ENCODE measurements at regions not wholly inside any gene's neighbourhood (a gene's known extent, or its start where the extent isn't known, plus 50 kb on each side); places are given as distances from the start of the nearest gene placed in this dataset.

- TF ChIP-seq GATA2 (IDR thresholded peaks at IDR 0.05; ENCODE audit: low read depth, low read length) = no peak
- TF ChIP-seq GATA3 (IDR thresholded peaks at IDR 0.05; ENCODE audit: low read depth, low read length) = no peak
Measured at GRCh38 chr4:25506032-25506571, 129.0 kb downstream of the ANAPC4 start.

- TF ChIP-seq GATA2 (IDR thresholded peaks at IDR 0.05; ENCODE audit: low read depth, low read length) (no peak), GATA3 (IDR thresholded peaks at IDR 0.05; ENCODE audit: low read depth, low read length) (no peak)
Measured at GRCh38 chr4:25509646-25510045, 132.6 kb downstream of the ANAPC4 start.

- no peak for TF ChIP-seq GATA2 (IDR thresholded peaks at IDR 0.05; ENCODE audit: low read depth, low read length)
- TF ChIP-seq GATA3 (IDR thresholded peaks at IDR 0.05; ENCODE audit: low read depth, low read length) = no peak
Measured at GRCh38 chr4:25513814-25514213, 136.8 kb downstream of the ANAPC4 start.

GRCh38 chr4:25523405-25523804, 132.2 kb upstream of the SLC34A2 start:
- no peak for TF ChIP-seq GATA2 (IDR thresholded peaks at IDR 0.05; ENCODE audit: low read depth, low read length)
- no peak for TF ChIP-seq GATA3 (IDR thresholded peaks at IDR 0.05; ENCODE audit: low read depth, low read length)

DNA sequence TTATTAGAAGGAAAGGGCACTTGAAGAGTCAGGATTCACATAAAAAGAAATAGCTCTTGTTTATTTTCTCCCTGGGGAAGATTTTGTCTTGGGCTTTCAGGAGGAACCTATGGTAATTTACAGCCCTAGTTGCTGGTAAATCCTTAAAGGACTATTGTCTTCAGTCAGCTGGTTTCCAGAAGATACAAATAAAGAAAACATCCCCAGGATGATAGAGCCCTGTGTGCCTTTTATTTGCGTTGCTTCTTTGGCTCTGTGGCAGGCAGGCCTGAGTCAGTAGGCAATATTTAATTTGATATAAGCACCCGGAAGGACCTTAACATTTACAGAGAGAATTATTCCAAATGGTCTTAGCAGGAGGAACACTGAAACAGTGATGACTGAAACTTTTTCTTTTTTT, 131.0 kb upstream of the SLC34A2 start:
- TF ChIP-seq GATA2 (IDR thresholded peaks at IDR 0.05; ENCODE audit: low read depth, low read length) (no peak), GATA3 (IDR thresholded peaks at IDR 0.05; ENCODE audit: low read depth, low read length) (no peak)

GRCh38 chr4:25525896-25526295, 129.8 kb upstream of the SLC34A2 start:
- TF ChIP-seq GATA3 (IDR thresholded peaks at IDR 0.05; ENCODE audit: low read depth, low read length) = no peak
- TF ChIP-seq GATA2 (IDR thresholded peaks at IDR 0.05; ENCODE audit: low read depth, low read length) = no peak

GRCh38 chr4:25527034-25527433, 128.6 kb upstream of the SLC34A2 start:
- no peak for TF ChIP-seq GATA2 (IDR thresholded peaks at IDR 0.05; ENCODE audit: low read depth, low read length)
- no peak for TF ChIP-seq GATA3 (IDR thresholded peaks at IDR 0.05; ENCODE audit: low read depth, low read length)

DNA sequence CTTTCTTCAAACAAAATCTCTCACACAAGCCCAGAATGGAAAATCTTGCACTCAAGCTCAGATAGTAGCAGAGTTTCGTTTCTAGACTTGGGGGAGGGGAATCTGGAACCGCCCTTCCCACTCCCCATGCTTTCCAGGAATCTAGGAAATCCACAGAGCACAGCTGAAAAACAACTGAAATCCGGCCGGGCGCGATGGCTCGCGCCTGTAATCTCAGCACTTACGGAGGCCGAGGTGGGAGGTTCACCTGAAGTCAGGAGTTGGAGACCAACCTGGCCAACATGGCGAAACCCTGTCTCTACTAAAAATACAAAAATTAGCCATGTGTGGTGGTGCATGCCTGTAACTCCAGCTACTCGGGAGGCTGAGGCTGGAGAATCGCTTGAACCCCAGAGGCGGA, 127.3 kb upstream of the SLC34A2 start:
- TF ChIP-seq GATA2 (IDR thresholded peaks at IDR 0.05; ENCODE audit: low read depth, low read length) (no peak), GATA3 (IDR thresholded peaks at IDR 0.05; ENCODE audit: low read depth, low read length) (no peak)

GRCh38 chr4:25531272-25531671, 124.4 kb upstream of the SLC34A2 start:
- TF ChIP-seq GATA2 (IDR thresholded peaks at IDR 0.05; ENCODE audit: low read depth, low read length) (no peak), GATA3 (IDR thresholded peaks at IDR 0.05; ENCODE audit: low read depth, low read length) (no peak)

GRCh38 chr4:25532591-25532990, 123.1 kb upstream of the SLC34A2 start:
- TF ChIP-seq GATA2 (IDR thresholded peaks at IDR 0.05; ENCODE audit: low read depth, low read length) = no peak
- TF ChIP-seq GATA3 (IDR thresholded peaks at IDR 0.05; ENCODE audit: low read depth, low read length) = no peak

DNA sequence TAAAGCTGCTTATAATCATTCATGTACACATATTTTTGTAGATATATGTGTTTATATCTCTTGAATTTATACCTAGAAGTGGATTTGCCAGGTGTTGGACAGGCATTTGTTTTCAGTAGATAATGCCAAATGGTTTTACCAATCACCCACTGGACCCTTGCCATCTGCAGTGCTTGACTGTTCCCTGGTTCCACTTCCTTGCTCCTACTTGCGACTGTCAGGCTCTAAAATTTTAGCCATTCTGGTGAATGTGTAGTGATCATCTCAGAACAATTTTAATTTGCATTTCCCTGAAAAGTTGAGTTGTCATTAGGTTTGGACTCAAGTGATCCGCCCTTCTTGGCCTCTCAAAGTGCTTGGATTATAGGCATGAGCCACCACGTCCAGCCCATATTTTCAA, 122.4 kb upstream of the SLC34A2 start:
- no peak for TF ChIP-seq GATA2 (IDR thresholded peaks at IDR 0.05; ENCODE audit: low read depth, low read length)
- TF ChIP-seq GATA3 (IDR thresholded peaks at IDR 0.05; ENCODE audit: low read depth, low read length) = no peak

- TF ChIP-seq GATA3 (IDR thresholded peaks at IDR 0.05; ENCODE audit: low read depth, low read length) (no peak), GATA2 (IDR thresholded peaks at IDR 0.05; ENCODE audit: low read depth, low read length) (no peak)
Measured at GRCh38 chr4:25535278-25535677, 120.4 kb upstream of the SLC34A2 start.

- no peak for TF ChIP-seq GATA3 (IDR thresholded peaks at IDR 0.05; ENCODE audit: low read depth, low read length)
- TF ChIP-seq GATA2 (IDR thresholded peaks at IDR 0.05; ENCODE audit: low read depth, low read length) = no peak
Measured at GRCh38 chr4:25535701-25536473, 119.8 kb upstream of the SLC34A2 start.

GRCh38 chr4:25536564-25537320, 118.9 kb upstream of the SLC34A2 start:
- TF ChIP-seq GATA3 (IDR thresholded peaks at IDR 0.05; ENCODE audit: low read depth, low read length) (no peak), GATA2 (IDR thresholded peaks at IDR 0.05; ENCODE audit: low read depth, low read length) (no peak)

- TF ChIP-seq GATA3 (IDR thresholded peaks at IDR 0.05; ENCODE audit: low read depth, low read length) = no peak
- no peak for TF ChIP-seq GATA2 (IDR thresholded peaks at IDR 0.05; ENCODE audit: low read depth, low read length)
Measured at GRCh38 chr4:25538430-25538829, 117.2 kb upstream of the SLC34A2 start.

Data from SH-SY5Y (cell line).